HG03280 (cell line): ENCODE measurements at regions not wholly inside any gene's neighbourhood (a gene's known extent, or its start where the extent isn't known, plus 50 kb on each side); places are given as distances from the start of the nearest gene placed in this dataset.

Experiments
- ATAC-seq: cut with Tn5 transposase; IDR thresholded peaks from one replicate; pipeline ENCODE4 v1.9.1; 2021; ENCODE audit warnings: mild to moderate bottlenecking, moderate library complexity; ENCODE audit not compliant: unreplicated experiment

GRCh38 chr2:18096836-18097405 is 218.5 kb downstream of the KCNS3 start:
- no peak for ATAC-seq

GRCh38 chr2:18094277-18094676 is 215.8 kb downstream of the KCNS3 start:
- no peak for ATAC-seq

GRCh38 chr2:18093196-18093595 is 214.7 kb downstream of the KCNS3 start:
- no peak for ATAC-seq

GRCh38 chr2:18092760-18093159 is 214.3 kb downstream of the KCNS3 start:
- ATAC-seq, result no peak

- ATAC-seq, result no peak
Observed at GRCh38 chr2:18085593-18085992, 207.1 kb downstream of the KCNS3 start.

- no peak for ATAC-seq
Observed at GRCh38 chr2:18084376-18084775, 205.9 kb downstream of the KCNS3 start.

GRCh38 chr2:18083806-18084205 is 205.3 kb downstream of the KCNS3 start:
- no peak for ATAC-seq

GRCh38 chr2:18078216-18078615 is 199.7 kb downstream of the KCNS3 start:
- ATAC-seq, result no peak

GRCh38 chr2:18077704-18078103 is 199.2 kb downstream of the KCNS3 start:
- no peak for ATAC-seq

- ATAC-seq, result no peak
Observed at GRCh38 chr2:18077231-18077630, 198.8 kb downstream of the KCNS3 start.

GRCh38 chr2:18074476-18074875 is 196.0 kb downstream of the KCNS3 start:
- no peak for ATAC-seq

- no peak for ATAC-seq
Observed at GRCh38 chr2:18073601-18074000, 195.1 kb downstream of the KCNS3 start.

GRCh38 chr2:18067588-18068384 is 189.3 kb downstream of the KCNS3 start:
- no peak for ATAC-seq

GRCh38 chr2:18066894-18067293 is 188.4 kb downstream of the KCNS3 start:
- no peak for ATAC-seq

- ATAC-seq, result no peak
Observed at GRCh38 chr2:18066066-18066465, 187.6 kb downstream of the KCNS3 start.

- ATAC-seq, result no peak
Observed at GRCh38 chr2:18065249-18065648, 186.8 kb downstream of the KCNS3 start.

GRCh38 chr2:18063826-18064470 is 185.5 kb downstream of the KCNS3 start:
- ATAC-seq, result no peak

- ATAC-seq, result no peak
Observed at GRCh38 chr2:18062892-18063291, 184.4 kb downstream of the KCNS3 start.

GRCh38 chr2:18061717-18062116 is 183.2 kb downstream of the KCNS3 start:
- ATAC-seq, result no peak

GRCh38 chr2:18057657-18058056 is 179.2 kb downstream of the KCNS3 start:
- no peak for ATAC-seq

GRCh38 chr2:18055290-18055689 is 176.8 kb downstream of the KCNS3 start:
- ATAC-seq, result no peak

GRCh38 chr2:18050001-18050400 is 171.5 kb downstream of the KCNS3 start:
- ATAC-seq, result no peak
